HL-60 (cell line): ENCODE measurements at regions not wholly inside any gene's neighbourhood (a gene's known extent, or its start where the extent isn't known, plus 50 kb on each side); places are given as distances from the start of the nearest gene placed in this dataset.

ENCODE experiments used
- GABPA ChIP-seq: IDR thresholded peaks from 2 replicates; pipeline ENCODE4 v1.6.1; 2012; ENCODE audit warnings: low read depth
- POLR2AphosphoS5 ChIP-seq: IDR thresholded peaks from 2 replicates; pipeline ENCODE4 v1.6.1; 2012; ENCODE audit warnings: low read depth
- SPI1 ChIP-seq: IDR thresholded peaks from 2 replicates; pipeline ENCODE4 v1.6.1; 2012; ENCODE audit warnings: low read depth, mild to moderate bottlenecking, borderline replicate concordance
- TF ChIP-seq, protein P1 (sequence below): IDR thresholded peaks from one replicate; pipeline ENCODE4 v1.5.1; 2011; ENCODE audit warnings: low read length, control low read depth, inconsistent platforms; ENCODE audit not compliant: insufficient read depth
- TF ChIP-seq, protein P2 (sequence below): IDR thresholded peaks from 2 replicates; pipeline ENCODE4 v1.6.1; 2012; ENCODE audit warnings: low read depth; ENCODE audit not compliant: insufficient replicate concordance

DNA sequence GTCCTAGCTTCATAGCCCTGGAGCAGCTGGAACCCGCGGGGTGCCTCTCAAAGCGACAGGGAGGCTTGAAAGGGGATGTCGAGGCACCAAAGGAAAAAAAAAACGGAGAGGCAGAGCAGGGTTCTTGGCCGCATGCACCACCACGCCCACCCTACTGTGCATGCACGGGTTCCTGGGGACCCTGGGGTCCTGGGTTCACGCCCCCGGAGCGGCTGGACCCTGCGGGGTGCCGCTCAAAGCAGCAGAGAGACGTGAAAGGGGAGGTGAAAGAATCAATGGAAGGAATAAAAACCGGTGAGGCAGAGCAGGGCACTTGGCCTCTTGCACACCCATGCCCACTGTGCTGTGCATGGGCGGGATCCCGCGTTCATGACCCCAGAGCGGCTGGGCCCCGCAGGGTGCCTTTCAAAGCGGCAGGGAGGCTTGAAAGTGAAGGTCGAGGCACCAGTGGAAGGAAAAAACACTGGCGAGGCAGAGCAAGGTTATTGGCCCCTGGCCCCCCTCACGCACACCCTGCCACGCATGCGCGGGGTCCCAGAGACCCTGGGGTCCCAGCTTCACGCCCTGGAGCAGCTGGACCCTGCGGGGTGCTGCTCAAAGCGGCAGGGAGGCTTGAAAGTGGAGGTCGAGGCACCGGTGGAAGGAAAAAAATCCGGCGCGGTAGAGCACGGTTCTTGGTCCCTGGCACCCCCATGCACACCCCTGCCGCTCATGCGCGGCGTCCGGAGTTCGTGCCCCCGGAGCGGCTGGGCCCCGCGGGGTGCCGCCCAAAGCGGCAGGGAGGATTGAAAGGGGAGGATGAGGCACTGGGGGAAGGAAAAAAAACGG, 318.5 kb downstream of the ALG10 start:
- TF ChIP-seq, protein P1, sequence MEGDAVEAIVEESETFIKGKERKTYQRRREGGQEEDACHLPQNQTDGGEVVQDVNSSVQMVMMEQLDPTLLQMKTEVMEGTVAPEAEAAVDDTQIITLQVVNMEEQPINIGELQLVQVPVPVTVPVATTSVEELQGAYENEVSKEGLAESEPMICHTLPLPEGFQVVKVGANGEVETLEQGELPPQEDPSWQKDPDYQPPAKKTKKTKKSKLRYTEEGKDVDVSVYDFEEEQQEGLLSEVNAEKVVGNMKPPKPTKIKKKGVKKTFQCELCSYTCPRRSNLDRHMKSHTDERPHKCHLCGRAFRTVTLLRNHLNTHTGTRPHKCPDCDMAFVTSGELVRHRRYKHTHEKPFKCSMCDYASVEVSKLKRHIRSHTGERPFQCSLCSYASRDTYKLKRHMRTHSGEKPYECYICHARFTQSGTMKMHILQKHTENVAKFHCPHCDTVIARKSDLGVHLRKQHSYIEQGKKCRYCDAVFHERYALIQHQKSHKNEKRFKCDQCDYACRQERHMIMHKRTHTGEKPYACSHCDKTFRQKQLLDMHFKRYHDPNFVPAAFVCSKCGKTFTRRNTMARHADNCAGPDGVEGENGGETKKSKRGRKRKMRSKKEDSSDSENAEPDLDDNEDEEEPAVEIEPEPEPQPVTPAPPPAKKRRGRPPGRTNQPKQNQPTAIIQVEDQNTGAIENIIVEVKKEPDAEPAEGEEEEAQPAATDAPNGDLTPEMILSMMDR: no peak
- TF ChIP-seq POLR2AphosphoS5 (no peak), SPI1 (no peak), GABPA (no peak)
- TF ChIP-seq, protein P2, sequence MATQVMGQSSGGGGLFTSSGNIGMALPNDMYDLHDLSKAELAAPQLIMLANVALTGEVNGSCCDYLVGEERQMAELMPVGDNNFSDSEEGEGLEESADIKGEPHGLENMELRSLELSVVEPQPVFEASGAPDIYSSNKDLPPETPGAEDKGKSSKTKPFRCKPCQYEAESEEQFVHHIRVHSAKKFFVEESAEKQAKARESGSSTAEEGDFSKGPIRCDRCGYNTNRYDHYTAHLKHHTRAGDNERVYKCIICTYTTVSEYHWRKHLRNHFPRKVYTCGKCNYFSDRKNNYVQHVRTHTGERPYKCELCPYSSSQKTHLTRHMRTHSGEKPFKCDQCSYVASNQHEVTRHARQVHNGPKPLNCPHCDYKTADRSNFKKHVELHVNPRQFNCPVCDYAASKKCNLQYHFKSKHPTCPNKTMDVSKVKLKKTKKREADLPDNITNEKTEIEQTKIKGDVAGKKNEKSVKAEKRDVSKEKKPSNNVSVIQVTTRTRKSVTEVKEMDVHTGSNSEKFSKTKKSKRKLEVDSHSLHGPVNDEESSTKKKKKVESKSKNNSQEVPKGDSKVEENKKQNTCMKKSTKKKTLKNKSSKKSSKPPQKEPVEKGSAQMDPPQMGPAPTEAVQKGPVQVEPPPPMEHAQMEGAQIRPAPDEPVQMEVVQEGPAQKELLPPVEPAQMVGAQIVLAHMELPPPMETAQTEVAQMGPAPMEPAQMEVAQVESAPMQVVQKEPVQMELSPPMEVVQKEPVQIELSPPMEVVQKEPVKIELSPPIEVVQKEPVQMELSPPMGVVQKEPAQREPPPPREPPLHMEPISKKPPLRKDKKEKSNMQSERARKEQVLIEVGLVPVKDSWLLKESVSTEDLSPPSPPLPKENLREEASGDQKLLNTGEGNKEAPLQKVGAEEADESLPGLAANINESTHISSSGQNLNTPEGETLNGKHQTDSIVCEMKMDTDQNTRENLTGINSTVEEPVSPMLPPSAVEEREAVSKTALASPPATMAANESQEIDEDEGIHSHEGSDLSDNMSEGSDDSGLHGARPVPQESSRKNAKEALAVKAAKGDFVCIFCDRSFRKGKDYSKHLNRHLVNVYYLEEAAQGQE: no peak
